Memory B cell (primary cell): ENCODE measurements at regions not wholly inside any gene's neighbourhood (a gene's known extent, or its start where the extent isn't known, plus 50 kb on each side); places are given as distances from the start of the nearest gene placed in this dataset.
"Not testable (repeated sequence)": the region's sequence is repeated elsewhere in the genome, so short reads cannot be mapped to it uniquely, and the experiment has no call there.

Source experiments
- ATAC-seq: fragments of 150-1000 bp; cut with Tn5 transposase; 2 replicates; pipeline ENCODE4 v1.10.0; 2021; ENCODE audit warnings: low read depth, mild to moderate bottlenecking, moderate library complexity
- DNase-seq, 2 donors: peaks; one replicate each; pipeline ENCODE4 v3.0.0; 2022; ENCODE audit warnings: low spot score in 2 of 2
- H3K27ac Mint-ChIP-seq: one replicate; pipeline ENCODE4 v1.8.0; 2022; ENCODE audit warnings: mild to moderate bottlenecking, moderate library complexity, mixed read lengths
- H3K27me3 Mint-ChIP-seq: one replicate; pipeline ENCODE4 v1.8.0; 2022; ENCODE audit warnings: mixed read lengths
- H3K36me3 Mint-ChIP-seq: one replicate; pipeline ENCODE4 v1.8.0; 2022; ENCODE audit warnings: mild to moderate bottlenecking, mixed read lengths
- H3K4me1 Mint-ChIP-seq: one replicate; pipeline ENCODE4 v1.8.0; 2022; ENCODE audit warnings: mixed read lengths
- H3K4me3 Mint-ChIP-seq: one replicate; pipeline ENCODE4 v1.8.0; 2022; ENCODE audit warnings: mild to moderate bottlenecking, moderate library complexity, mixed read lengths
- H3K9me3 Mint-ChIP-seq: one replicate; pipeline ENCODE4 v1.8.0; 2022; ENCODE audit warnings: mixed read lengths

DNA sequence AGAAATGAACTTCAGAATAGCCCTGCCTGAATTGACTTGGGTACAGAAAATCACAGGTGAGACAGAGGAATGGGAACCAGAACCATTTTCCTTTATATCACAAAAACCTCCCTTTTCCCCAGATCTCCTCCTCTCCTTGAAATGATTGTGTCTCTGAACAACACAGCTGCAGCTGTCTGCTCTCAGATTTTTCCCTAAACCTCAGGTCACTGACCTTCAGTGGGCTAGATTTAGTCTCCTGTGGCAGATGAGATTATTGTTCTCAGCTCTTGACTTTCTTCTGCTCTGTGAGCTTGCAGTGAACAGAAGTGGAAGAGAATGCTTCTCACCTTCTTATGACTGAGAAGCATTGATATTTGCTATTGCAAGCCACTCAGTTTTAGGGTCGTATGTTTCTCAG lies 92.3 kb upstream of the FAM20A start:
- Mint-ChIP-seq H3K9me3 (peaks cover 2% of the 10 kb centered on the region), H3K4me1 (no peaks in the 10 kb centered on the region), H3K27ac (no peak overlapping the region), H3K27me3 (peaks cover 3% of the 10 kb centered on the region), H3K4me3 (no peak overlapping the region), H3K36me3 (no peaks in the 10 kb centered on the region)
- DNase-seq (no peak), ATAC-seq (no peak)

DNA sequence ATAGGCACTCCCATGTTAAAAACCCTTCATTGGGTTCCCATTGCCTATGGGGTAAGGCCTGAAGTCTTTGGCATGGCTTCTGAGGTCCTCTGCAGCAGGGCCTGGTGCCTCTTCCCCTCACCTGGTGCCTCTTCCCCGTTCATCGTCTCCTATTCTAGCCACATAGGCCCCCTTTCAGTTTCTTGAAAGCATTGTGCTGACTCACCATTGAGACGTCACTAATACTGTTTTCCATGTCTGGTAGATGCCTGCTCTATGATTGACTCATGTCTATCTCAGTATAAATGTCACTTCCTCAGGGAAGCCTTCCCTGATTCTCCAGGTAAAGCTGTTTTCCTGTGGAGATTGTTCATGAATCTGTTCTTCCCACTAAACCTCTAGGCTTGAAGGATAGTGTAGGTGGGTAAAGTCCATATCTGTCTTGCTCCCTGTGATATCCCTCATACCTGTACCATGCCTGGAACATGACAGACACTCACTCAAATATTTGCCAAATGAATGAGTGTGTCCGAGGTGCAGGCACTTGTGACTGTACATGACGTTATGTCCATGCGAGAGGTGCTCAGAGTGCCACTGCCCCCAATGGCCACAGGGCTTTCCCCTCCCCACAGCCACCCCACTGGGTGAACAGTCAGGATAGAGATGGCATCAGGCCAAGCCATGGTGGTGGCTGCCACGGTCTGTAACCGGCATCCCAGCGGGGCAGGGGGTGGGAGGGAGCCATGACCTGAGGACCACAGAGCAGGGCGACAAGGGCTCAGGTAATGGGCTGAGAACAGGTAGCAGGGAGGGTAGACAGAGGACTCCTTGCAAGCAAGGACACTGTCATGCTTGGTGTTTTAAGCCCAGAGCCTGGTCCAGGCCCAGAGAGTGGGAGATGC lies 85.2 kb upstream of the FAM20A start:
- no peak for ATAC-seq
- no peak for DNase-seq
- Mint-ChIP-seq H3K27ac (no peak overlapping the region), H3K36me3 (no peaks in the 10 kb centered on the region), H3K4me1 (no peaks in the 10 kb centered on the region), H3K9me3 (peaks cover 10% of the 10 kb centered on the region), H3K4me3 (no peak overlapping the region), H3K27me3 (peaks cover 19% of the 10 kb centered on the region)

DNA sequence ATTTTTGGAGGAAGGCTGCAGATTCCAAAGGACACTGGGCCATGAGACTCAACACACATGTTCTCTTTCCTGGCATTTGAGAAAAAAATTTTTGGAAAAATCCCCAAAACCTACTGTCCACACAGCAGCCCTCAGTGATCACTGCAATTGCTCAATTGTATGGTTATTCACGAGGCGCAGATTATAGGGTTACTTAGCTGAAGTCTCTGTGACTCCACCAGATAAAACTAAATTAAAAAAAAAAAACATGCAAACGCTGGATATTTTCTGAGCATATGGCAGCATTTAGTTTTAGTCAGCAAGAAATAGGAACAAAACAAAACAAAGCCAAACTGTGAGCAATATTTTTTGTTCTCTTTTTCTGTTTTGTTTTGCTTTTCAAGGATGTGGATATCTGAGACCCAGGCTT lies 83.8 kb upstream of the FAM20A start:
- peaks cover 10% of the 10 kb centered on the region for H3K9me3 Mint-ChIP-seq
- H3K4me3 Mint-ChIP-seq, result no peak overlapping the region
- DNase-seq, result no peak
- no peak overlapping the region for H3K27ac Mint-ChIP-seq
- no peaks in the 10 kb centered on the region for H3K4me1 Mint-ChIP-seq
- peaks cover 19% of the 10 kb centered on the region for H3K27me3 Mint-ChIP-seq
- ATAC-seq, result no peak
- no peaks in the 10 kb centered on the region for H3K36me3 Mint-ChIP-seq

DNA sequence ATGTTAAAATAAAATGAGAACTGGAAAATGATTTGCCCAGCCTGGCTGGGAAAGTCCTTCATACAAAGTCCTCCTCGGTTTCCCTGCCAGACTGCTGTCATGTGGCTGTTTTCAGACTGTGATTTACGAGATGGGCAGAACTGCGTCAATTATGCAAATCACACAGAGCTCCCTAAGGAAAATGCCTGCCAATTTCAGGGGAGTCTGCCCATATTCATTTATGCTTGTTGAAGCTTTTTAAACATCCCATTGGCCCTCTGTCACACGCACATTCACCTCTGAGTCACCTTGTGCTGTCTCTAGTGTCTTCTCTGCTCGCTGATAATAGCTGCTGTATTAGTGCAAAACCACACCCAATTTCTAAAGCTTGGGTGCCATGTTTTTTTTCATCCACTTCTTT lies 81.7 kb upstream of the FAM20A start:
- no peak overlapping the region for H3K4me3 Mint-ChIP-seq
- H3K27me3 Mint-ChIP-seq, result peaks cover 23% of the 10 kb centered on the region
- ATAC-seq (no peak), DNase-seq (no peak)
- H3K27ac Mint-ChIP-seq, result no peak overlapping the region
- no peaks in the 10 kb centered on the region for H3K36me3 Mint-ChIP-seq
- peaks cover 10% of the 10 kb centered on the region for H3K9me3 Mint-ChIP-seq
- H3K4me1 Mint-ChIP-seq, result no peaks in the 10 kb centered on the region

DNA sequence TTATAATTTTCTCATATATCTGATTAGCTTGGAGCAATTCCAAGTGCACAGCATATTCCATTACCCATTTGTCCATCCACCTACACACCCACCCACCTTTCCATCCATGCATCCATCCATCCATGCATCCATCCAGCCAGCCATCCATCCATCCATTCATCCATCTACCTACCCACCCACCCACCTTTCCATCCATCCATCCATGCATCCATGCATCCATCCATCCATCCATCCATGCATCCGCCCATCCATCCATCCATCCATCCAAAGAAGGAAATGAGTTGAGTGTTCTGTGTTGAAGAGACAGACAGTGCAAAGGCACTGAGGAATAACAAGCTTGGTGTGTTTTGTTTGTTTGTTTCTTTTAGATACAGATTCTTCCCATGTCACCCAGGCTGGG lies 78.7 kb upstream of the FAM20A start:
- Mint-ChIP-seq H3K27me3 (peaks cover 21% of the 10 kb centered on the region), H3K4me3 (no peak overlapping the region), H3K4me1 (no peaks in the 10 kb centered on the region), H3K27ac (no peak overlapping the region), H3K9me3 (peaks cover 10% of the 10 kb centered on the region), H3K36me3 (no peaks in the 10 kb centered on the region)
- ATAC-seq, result no peak
- no peak for DNase-seq

DNA sequence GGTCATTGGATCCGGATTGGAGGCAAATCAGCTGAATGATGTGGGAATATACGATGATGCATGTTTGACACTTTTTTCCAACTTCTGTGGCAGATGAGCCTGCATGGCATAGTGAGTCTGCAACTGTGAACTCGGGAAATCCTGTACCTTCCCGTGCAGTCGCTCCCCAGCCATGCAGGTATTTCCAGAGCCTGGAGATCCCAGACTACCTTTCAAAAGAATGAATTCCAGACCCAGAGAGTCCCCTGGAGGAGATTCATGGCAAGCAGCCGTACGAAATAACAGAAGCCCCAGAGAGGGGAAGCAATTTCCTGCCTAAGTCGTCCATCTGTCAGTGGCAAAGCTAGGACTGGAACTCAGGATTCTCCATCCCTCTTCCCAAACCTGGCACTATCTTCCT lies 75.7 kb upstream of the FAM20A start:
- H3K27me3 Mint-ChIP-seq, result peaks cover 14% of the 10 kb centered on the region
- ATAC-seq (no peak), DNase-seq (no peak)
- no peak overlapping the region for H3K27ac Mint-ChIP-seq
- no peaks in the 10 kb centered on the region for H3K9me3 Mint-ChIP-seq
- H3K36me3 Mint-ChIP-seq, result no peaks in the 10 kb centered on the region
- no peak overlapping the region for H3K4me3 Mint-ChIP-seq
- H3K4me1 Mint-ChIP-seq, result no peaks in the 10 kb centered on the region

DNA sequence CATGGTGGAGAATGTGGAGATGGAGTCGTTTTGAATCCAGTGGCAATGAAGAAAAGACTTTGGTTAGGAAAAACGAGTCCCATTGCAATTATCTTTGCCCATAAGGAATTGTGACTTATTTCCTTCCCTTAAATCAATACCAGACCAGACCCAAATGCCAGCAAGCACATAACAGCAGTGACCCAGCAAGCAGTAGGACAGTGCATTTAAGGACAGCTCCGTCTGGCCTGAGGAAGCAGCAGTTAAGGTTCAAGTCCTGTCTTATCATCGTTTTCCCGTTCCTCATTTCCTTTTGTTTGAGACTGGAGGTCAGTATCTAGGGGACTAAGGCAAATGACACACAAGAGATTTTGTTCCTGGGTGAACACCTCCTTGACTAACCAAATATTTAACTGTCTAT lies 74.6 kb upstream of the FAM20A start:
- H3K9me3 Mint-ChIP-seq, result no peaks in the 10 kb centered on the region
- no peaks in the 10 kb centered on the region for H3K36me3 Mint-ChIP-seq
- H3K27me3 Mint-ChIP-seq, result peaks cover 14% of the 10 kb centered on the region
- no peak overlapping the region for H3K27ac Mint-ChIP-seq
- ATAC-seq (no peak), DNase-seq (no peak)
- H3K4me3 Mint-ChIP-seq, result no peak overlapping the region
- H3K4me1 Mint-ChIP-seq, result no peaks in the 10 kb centered on the region

DNA sequence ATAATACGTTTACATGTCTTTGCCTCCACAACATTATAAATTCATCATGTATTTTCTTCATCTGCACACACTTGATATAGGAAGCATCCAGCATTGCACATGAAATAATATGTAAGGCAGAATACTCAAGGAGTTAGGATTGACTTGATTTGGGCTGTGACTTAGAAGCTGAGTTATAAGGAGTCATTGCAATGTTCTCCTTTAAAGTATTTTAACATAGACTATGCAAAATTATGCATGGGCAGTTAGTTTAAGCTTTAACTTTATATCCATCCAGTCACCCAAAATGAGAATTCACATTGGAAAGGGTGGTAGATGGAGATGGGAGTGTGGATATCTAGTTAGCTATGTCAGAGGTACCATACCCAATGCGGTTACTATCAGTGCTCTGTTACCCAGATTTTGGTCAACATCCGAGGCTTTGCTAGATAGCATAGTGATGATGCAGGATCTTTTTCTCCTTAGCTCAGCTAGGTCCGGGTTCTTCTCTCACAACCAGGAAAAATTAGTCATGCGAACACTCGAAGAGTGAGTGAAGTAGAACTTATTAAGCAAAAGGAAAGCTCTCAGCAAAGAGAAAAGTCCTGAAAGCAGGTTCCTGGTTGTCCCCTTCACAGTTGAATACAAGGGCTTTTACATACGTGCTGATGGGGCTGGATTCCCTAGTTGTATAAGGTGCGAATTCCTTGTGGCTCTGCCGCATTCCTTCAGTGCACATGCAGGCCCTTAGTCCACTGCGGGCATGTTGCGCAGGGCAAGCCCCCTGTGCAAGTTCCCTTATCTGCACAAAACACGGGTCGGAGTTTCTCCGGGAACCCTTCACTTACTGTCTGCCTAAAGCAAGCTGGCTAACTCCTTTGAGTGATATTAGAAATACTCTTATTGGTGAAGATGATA lies 73.1 kb upstream of the FAM20A start:
- DNase-seq (no peak), ATAC-seq (no peak)
- Mint-ChIP-seq H3K27me3 (peaks cover 11% of the 10 kb centered on the region), H3K9me3 (no peaks in the 10 kb centered on the region), H3K36me3 (no peaks in the 10 kb centered on the region), H3K4me3 (no peak overlapping the region), H3K27ac (no peak overlapping the region), H3K4me1 (no peaks in the 10 kb centered on the region)

DNA sequence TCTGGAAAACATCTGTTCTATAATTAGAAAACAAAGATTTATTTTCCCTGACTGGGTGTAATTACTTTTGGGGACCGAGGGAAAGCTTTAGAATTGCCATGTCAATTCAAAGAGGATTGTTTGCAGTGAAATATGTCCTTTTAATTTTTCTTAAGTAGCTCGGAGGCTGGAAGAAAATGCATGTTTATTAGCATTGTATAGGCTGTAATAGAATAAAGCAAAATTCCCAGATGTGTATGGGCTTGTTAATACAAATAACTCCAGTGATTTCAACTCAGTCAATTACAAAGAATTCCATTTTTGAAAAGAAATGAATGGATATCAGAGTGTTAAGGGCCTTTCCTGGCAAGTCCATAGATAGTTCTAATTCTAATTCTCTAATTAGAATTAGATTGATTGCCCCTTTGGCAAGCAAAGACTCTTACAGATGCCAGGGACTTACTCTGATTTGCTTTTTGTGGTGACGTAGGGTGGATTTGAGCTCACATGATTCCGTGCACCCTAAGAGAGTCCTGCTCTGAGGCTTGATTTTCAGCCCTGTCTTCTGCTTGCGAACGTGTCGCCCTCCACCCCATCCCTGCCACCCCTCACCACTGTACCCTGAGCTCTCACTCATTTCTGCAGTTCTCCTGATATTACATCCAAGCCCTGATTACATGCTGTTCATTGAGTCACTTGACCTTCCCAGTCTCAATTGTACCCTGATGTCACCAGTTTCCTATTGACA lies 70.0 kb upstream of the FAM20A start:
- Mint-ChIP-seq H3K27ac (no peak overlapping the region), H3K27me3 (peaks cover 11% of the 10 kb centered on the region), H3K9me3 (no peaks in the 10 kb centered on the region), H3K4me1 (no peaks in the 10 kb centered on the region), H3K4me3 (no peak overlapping the region), H3K36me3 (no peaks in the 10 kb centered on the region)
- no peak for DNase-seq
- ATAC-seq, result no peak

DNA sequence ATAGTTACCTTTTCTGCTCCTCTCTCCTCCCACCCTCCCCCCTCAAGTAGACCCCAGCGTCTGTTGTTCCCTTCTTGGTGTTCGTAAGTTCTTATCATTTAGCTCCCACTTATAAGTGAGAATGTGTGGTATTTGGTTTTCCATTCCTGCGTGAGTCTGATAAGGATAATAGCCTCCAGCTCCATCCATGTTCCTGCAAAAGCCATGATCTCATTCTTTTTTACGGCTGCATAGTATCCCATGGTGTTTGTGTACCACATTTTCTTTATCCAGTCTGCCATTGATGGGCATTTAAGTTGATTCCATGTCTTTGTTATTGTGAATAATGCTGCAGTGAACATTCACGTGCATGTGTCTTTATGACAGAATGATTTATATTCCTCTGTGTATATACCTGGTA lies 65.3 kb upstream of the FAM20A start:
- not testable (repeated sequence) for DNase-seq, H3K36me3 Mint-ChIP-seq, H3K27ac Mint-ChIP-seq, H3K4me1 Mint-ChIP-seq, H3K4me3 Mint-ChIP-seq, H3K9me3 Mint-ChIP-seq, ATAC-seq
- H3K27me3 Mint-ChIP-seq, result peaks cover 11% of the 10 kb centered on the region

DNA sequence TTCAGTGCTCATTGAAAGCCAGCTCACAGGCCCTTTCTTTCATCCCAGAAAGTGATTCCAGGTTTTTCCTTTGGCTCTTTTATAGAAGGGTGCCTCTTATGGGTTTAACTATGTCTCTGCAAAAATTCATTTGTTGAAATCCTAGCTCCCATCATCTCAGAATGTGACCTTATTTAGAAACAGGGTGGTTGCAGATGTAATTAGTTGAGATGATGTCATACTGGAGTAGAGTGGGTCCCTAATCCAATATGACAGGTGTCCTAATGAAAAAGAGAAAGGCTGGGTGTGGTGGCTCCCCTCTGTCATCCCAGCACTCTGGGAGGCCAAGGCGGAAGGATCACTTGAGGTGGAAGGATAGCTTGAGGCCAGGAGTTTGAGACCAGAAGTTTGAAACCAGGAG lies 64.2 kb upstream of the FAM20A start:
- DNase-seq (no peak), ATAC-seq (no peak)
- H3K36me3 Mint-ChIP-seq, result peaks cover 2% of the 10 kb centered on the region
- peaks cover 4% of the 10 kb centered on the region for H3K9me3 Mint-ChIP-seq
- no peak overlapping the region for H3K27ac Mint-ChIP-seq
- H3K27me3 Mint-ChIP-seq, result peaks cover 11% of the 10 kb centered on the region
- H3K4me1 Mint-ChIP-seq, result no peaks in the 10 kb centered on the region
- no peak overlapping the region for H3K4me3 Mint-ChIP-seq

DNA sequence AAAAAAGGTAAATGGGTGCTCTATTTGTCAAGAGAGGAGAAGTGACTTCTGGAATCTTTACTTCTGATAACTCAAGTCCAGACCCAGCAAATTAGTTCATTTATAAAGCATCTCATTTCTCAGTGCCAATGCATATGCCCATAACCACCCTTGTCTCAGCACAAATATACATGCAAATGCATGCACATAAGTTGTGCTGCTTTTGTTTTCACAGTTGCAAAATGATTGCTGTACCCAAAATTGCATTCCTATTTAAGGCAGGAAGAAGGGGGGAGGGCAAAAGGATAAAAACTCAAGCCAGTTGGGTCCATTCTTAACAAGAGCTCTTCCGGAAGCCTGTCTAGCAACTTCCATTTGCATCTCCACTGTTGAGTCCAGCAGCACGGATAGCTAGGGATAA lies 61.3 kb upstream of the FAM20A start:
- ATAC-seq, result no peak
- no peak for DNase-seq
- no peaks in the 10 kb centered on the region for H3K4me1 Mint-ChIP-seq
- no peak overlapping the region for H3K27ac Mint-ChIP-seq
- H3K36me3 Mint-ChIP-seq, result peaks cover 2% of the 10 kb centered on the region
- H3K4me3 Mint-ChIP-seq, result no peak overlapping the region
- peaks cover 17% of the 10 kb centered on the region for H3K27me3 Mint-ChIP-seq
- H3K9me3 Mint-ChIP-seq, result peaks cover 4% of the 10 kb centered on the region

DNA sequence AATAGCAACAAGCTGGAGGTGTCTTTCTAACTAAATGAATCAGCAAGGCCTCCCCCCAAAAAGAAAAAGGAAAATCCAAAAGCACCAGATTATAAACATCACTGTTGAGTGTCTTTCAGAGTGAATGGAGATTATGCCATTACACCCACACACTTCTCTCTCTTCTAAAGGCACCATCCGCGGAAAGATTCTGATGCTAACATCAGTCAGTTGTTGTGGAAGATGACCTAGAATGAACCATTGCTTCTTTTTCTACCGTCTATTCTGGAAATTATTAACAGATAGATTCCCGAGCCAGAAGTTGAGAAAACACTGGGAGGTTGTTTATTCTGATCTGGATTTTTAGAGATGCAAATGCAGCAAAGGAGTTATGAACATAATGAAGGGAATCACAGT lies 60.9 kb upstream of the FAM20A start:
- H3K27me3 Mint-ChIP-seq, result peaks cover 17% of the 10 kb centered on the region
- no peak overlapping the region for H3K27ac Mint-ChIP-seq
- H3K4me3 Mint-ChIP-seq, result no peak overlapping the region
- H3K9me3 Mint-ChIP-seq, result peaks cover 4% of the 10 kb centered on the region
- DNase-seq (no peak), ATAC-seq (no peak)
- H3K36me3 Mint-ChIP-seq, result peaks cover 2% of the 10 kb centered on the region
- H3K4me1 Mint-ChIP-seq, result no peaks in the 10 kb centered on the region
